IMR-90 (cell line): ENCODE measurements at regions not wholly inside any gene's neighbourhood (a gene's known extent, or its start where the extent isn't known, plus 50 kb on each side); places are given as distances from the start of the nearest gene placed in this dataset.

Source experiments
- ATAC-seq: fragments of 200-7000 bp; cut with Tn5 transposase; 2 replicates; pipeline ENCODE4 v1.9.1; 2020; ENCODE audit warnings: low read depth, mild to moderate bottlenecking, moderate library complexity
- BruUV-seq: library from RNA; stranded (reverse); fragments of 400-500 nt; replicated peaks from 2 replicates; lab custom pipeline; 2021; lab: Mats Ljungman, UMichigan
- CTCF ChIA-PET: fragments of 300-600 bp; formaldehyde crosslinking; extraction: SDS; loops from one replicate; lab custom pipeline; 2021; ENCODE audit warnings: antibody characterized with exemption; lab: Yijun Ruan, JAX
- POLR2A ChIA-PET: fragments of 300-600 bp; sonication (Branson Sonifier 250); formaldehyde crosslinking; loops from one replicate; lab custom pipeline; 2022; ENCODE audit warnings: antibody characterized with exemption; ENCODE audit not compliant: unreplicated experiment; lab: Charles Lee
- DNase-seq: peaks from one replicate; pipeline ENCODE4 v3.0.0; 2013
- H2AFZ ChIP-seq: replicated peaks from 2 replicates; pipeline ENCODE3; 2013; ENCODE audit warnings: low read length, mild to moderate bottlenecking; ENCODE audit not compliant: poor library complexity
- H2AK5ac ChIP-seq: 2 replicates; pipeline ENCODE4 v1.6.1; 2013; ENCODE audit warnings: low read depth, low read length, inconsistent platforms
- H2AK9ac ChIP-seq: replicated peaks from 2 replicates; pipeline ENCODE3; 2013; ENCODE audit warnings: mild to moderate bottlenecking, low read depth, low read length, moderate library complexity; ENCODE audit not compliant: poor library complexity
- H2BK120ac ChIP-seq: 2 replicates; pipeline ENCODE4 v1.6.1; 2013; ENCODE audit warnings: low read depth, low read length, inconsistent platforms
- H2BK15ac ChIP-seq: 3 replicates; pipeline ENCODE4 v1.6.1; 2013; ENCODE audit warnings: low read depth, low read length, inconsistent platforms
- H2BK20ac ChIP-seq: 2 replicates; pipeline ENCODE4 v1.6.1; 2013; ENCODE audit warnings: low read depth, mild to moderate bottlenecking, inconsistent platforms, low read length, moderate library complexity
- H2BK5ac ChIP-seq: 2 replicates; pipeline ENCODE4 v1.6.1; 2013; ENCODE audit warnings: mild to moderate bottlenecking, low read depth, low read length, inconsistent platforms; ENCODE audit not compliant: poor library complexity, severe bottlenecking
- H3K14ac ChIP-seq: replicated peaks from 2 replicates; pipeline ENCODE4 v1.6.1; 2013; ENCODE audit warnings: low read depth, low read length, inconsistent platforms
- H3K18ac ChIP-seq: 2 replicates; pipeline ENCODE4 v1.6.1; 2013; ENCODE audit warnings: low read depth, low read length, control low read depth
- H3K23ac ChIP-seq: 2 replicates; pipeline ENCODE4 v1.6.1; 2013; ENCODE audit warnings: low read depth, low read length, inconsistent platforms
- H3K27ac ChIP-seq: 2 replicates; pipeline ENCODE4 v1.5.1; 2013; ENCODE audit warnings: mild to moderate bottlenecking, control low read depth, low read length; ENCODE audit not compliant: insufficient read depth
- H3K27me3 ChIP-seq: 2 replicates; pipeline ENCODE4 v1.6.1; 2013; ENCODE audit warnings: low read length; ENCODE audit not compliant: control insufficient read depth, insufficient read depth
- H3K36me3 ChIP-seq: 2 replicates; pipeline ENCODE4 v1.6.1; 2013; ENCODE audit warnings: low read length, mixed read lengths; ENCODE audit not compliant: control insufficient read depth, insufficient read depth
- H3K4ac ChIP-seq: 2 replicates; pipeline ENCODE4 v1.6.1; 2013; ENCODE audit warnings: low read depth, low read length, inconsistent platforms
- H3K4me1 ChIP-seq: 2 replicates; pipeline ENCODE4 v1.6.1; 2013; ENCODE audit warnings: low read length, mixed read lengths; ENCODE audit not compliant: control insufficient read depth, insufficient read depth
- H3K4me2 ChIP-seq: 2 replicates; pipeline ENCODE4 v1.6.1; 2013; ENCODE audit warnings: low read depth, mild to moderate bottlenecking, control low read depth, low read length, moderate library complexity
- H3K4me3 ChIP-seq: 2 replicates; pipeline ENCODE4 v1.5.1; 2013; ENCODE audit warnings: low read depth, mild to moderate bottlenecking, control low read depth, low read length, moderate library complexity; ENCODE audit not compliant: insufficient read depth
- H3K56ac ChIP-seq: 2 replicates; pipeline ENCODE4 v1.6.1; 2013; ENCODE audit warnings: low read length, inconsistent platforms; ENCODE audit not compliant: insufficient read depth; ENCODE audit errors: extremely low read depth
- H3K79me1 ChIP-seq, 2 experiments: 2 replicates each; pipeline ENCODE4 v1.6.1; 2013; ENCODE audit warnings: low read length in 2 of 2, inconsistent platforms in 1 of 2, low read depth in 1 of 2
- H3K9ac ChIP-seq: 2 replicates; pipeline ENCODE4 v1.6.1; 2013; ENCODE audit warnings: low read depth, low read length, control low read depth
- H3K9me1 ChIP-seq: 2 replicates; pipeline ENCODE4 v1.6.1; 2013; ENCODE audit warnings: low read length, inconsistent platforms; ENCODE audit not compliant: insufficient read depth
- H3K9me3 ChIP-seq: 2 replicates; pipeline ENCODE4 v1.6.1; 2013; ENCODE audit warnings: low read length; ENCODE audit not compliant: control insufficient read depth, insufficient read depth
- H4K20me1 ChIP-seq: 2 replicates; pipeline ENCODE4 v1.6.1; 2013; ENCODE audit warnings: low read length, inconsistent platforms; ENCODE audit not compliant: insufficient read depth
- H4K5ac ChIP-seq: 2 replicates; pipeline ENCODE4 v1.6.1; 2013; ENCODE audit warnings: mild to moderate bottlenecking, low read depth, low read length, control low read depth
- H4K8ac ChIP-seq, 2 experiments: 2 replicates each; pipeline ENCODE4 v1.6.1; 2013; ENCODE audit warnings: low read depth in 2 of 2, low read length in 2 of 2, control low read depth in 1 of 2, inconsistent platforms in 1 of 2
- H4K91ac ChIP-seq: 2 replicates; pipeline ENCODE4 v1.6.1; 2013; ENCODE audit warnings: low read depth, low read length, inconsistent platforms; ENCODE audit not compliant: insufficient read depth
- CEBPB ChIP-seq: IDR thresholded peaks from 2 replicates; pipeline ENCODE4 v1.6.1; 2012; ENCODE audit warnings: low read depth, low read length, improper control_type of control experiment
- CHD1 ChIP-seq: IDR thresholded peaks from 2 replicates; pipeline ENCODE4 v1.6.1; 2012; ENCODE audit warnings: low read depth, low read length, improper control_type of control experiment
- FOS ChIP-seq: fragments of 150-350 bp; IDR thresholded peaks from 2 replicates; pipeline ENCODE4 v1.6.1; 2016; ENCODE audit warnings: low read depth, low read length
- MXI1 ChIP-seq: IDR thresholded peaks from 2 replicates; pipeline ENCODE4 v1.6.1; 2012; ENCODE audit warnings: low read depth, mild to moderate bottlenecking, low read length, moderate library complexity, borderline replicate concordance
- NFE2L2 ChIP-seq: fragments of 150-350 bp; IDR thresholded peaks from 2 replicates; pipeline ENCODE4 v1.6.1; 2016; ENCODE audit warnings: low read depth, mild to moderate bottlenecking, low read length
- POLR2A ChIP-seq: IDR thresholded peaks from 2 replicates; pipeline ENCODE4 v1.6.1; 2012; ENCODE audit warnings: mild to moderate bottlenecking, low read depth, low read length
- RAD21 ChIP-seq: IDR thresholded peaks from 2 replicates; pipeline ENCODE4 v1.6.1; 2012; ENCODE audit warnings: low read length, improper control_type of control experiment
- RCOR1 ChIP-seq: IDR thresholded peaks from 2 replicates; pipeline ENCODE4 v1.6.1; 2012; ENCODE audit warnings: mild to moderate bottlenecking, low read length, improper control_type of control experiment; ENCODE audit not compliant: insufficient replicate concordance
- RFX5 ChIP-seq: IDR thresholded peaks from 2 replicates; pipeline ENCODE4 v1.8.0; 2012; ENCODE audit warnings: low read depth, mild to moderate bottlenecking, low read length, moderate library complexity
- SMC3 ChIP-seq: fragments of 150-350 bp; IDR thresholded peaks from 2 replicates; pipeline ENCODE4 v1.6.1; 2016; ENCODE audit warnings: low read depth, mild to moderate bottlenecking, antibody characterized with exemption, low read length, moderate library complexity
- WGBS, 2 experiments: methylation state at CpG; one replicate each; pipeline versions ENCODE4 v1.1.5 to v1.1.7; 2013; ENCODE audit warnings: missing lambda C conversion rate in 2 of 2; ENCODE audit not compliant: insufficient read length in 1 of 2; ENCODE audit errors: extremely low coverage in 2 of 2; 5-methylcytosine and 5-hydroxymethylcytosine counted together
- dilution Hi-C: fragments of 300-500 bp; cut with HindIII; formaldehyde crosslinking; loops from one replicate; pipeline ENCODE4 v1.14.3; 2018; ENCODE audit warnings: low sequenced_read_pairs; ENCODE audit not compliant: unreplicated experiment
- in situ Hi-C: fragments of 300-500 bp; cut with MboI; formaldehyde crosslinking; loops from 3 replicates; pipeline ENCODE4 v1.14.3; 2019; ENCODE audit warnings: low sequenced_read_pairs, inconsistent platforms, mixed read lengths
- intact Hi-C: fragments of 100-400 bp; cut with micrococcal nuclease; formaldehyde crosslinking; loops from 2 replicates; pipeline ENCODE4 v1.10.0; 2022
- TF ChIP-seq, protein P1 (sequence below): fragments of 150-350 bp; IDR thresholded peaks from 2 replicates; pipeline ENCODE4 v1.6.1; 2017; ENCODE audit warnings: mild to moderate bottlenecking, antibody characterized with exemption, low read length, low read depth
- TF ChIP-seq, protein P2 (sequence below): fragments of 150-350 bp; IDR thresholded peaks from 2 replicates; pipeline ENCODE4 v1.6.1; 2016; ENCODE audit warnings: low read depth, mild to moderate bottlenecking, low read length, moderate library complexity, borderline replicate concordance
- TF ChIP-seq, protein P3 (sequence below): conservative IDR thresholded peaks from 2 replicates; pipeline ENCODE4 v1.5.1; 2012; ENCODE audit warnings: mild to moderate bottlenecking, low read depth, low read length, improper control_type of control experiment

DNA sequence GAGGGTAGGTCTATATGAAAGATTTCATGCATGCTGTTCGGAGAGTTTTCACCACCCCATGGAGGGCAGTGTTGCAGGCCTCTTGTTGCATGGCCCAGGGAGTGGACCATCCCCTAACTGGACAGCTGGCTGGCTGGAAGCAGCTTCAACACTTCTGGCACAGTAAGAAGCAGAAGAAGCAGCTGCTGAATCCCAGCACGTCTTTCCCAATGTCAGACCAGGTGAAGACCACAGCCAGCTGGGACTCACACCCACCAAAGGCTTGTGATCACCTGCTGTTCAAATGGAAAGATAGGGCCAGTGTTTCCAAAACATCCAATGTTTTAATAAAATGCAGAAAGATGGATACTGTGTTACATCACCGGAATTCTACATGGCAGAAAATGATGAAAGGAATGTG lies 1423.6 kb downstream of the AACS start:
- H3K4ac ChIP-seq: no peak overlapping the region
- in situ Hi-C loops (no loop called here), dilution Hi-C loops (no loop called here), intact Hi-C loops (no loop called here)
- no TSS peak for BruUV-seq
- H3K18ac ChIP-seq: no peak overlapping the region
- whole genome bisulfite sequencing, 2 experiments: no CpG with 5 or more reads among the region's 3 CpGs
- H2BK15ac ChIP-seq: no peak overlapping the region
- H3K23ac ChIP-seq: no peak overlapping the region
- no peak overlapping the region for H4K91ac ChIP-seq
- H2BK5ac ChIP-seq: no peak overlapping the region
- no peak overlapping the region for H2AFZ ChIP-seq
- H3K79me1 ChIP-seq: no peaks in the 10 kb centered on the region
- no peaks in the 10 kb centered on the region for H3K27me3 ChIP-seq
- H3K4me2 ChIP-seq: no peak overlapping the region
- H4K5ac ChIP-seq: no peak overlapping the region
- H4K20me1 ChIP-seq: no peaks in the 10 kb centered on the region
- H3K56ac ChIP-seq: no peak overlapping the region
- H2BK20ac ChIP-seq: no peak overlapping the region
- H3K4me3 ChIP-seq: no peak overlapping the region
- ATAC-seq (no peak), DNase-seq (no peak)
- no peak overlapping the region for H2AK9ac ChIP-seq
- ChIA-PET CTCF (no interaction called here), POLR2A (no interaction called here)
- H3K4me1 ChIP-seq: no peaks in the 10 kb centered on the region
- no peak overlapping the region for H3K14ac ChIP-seq
- TF ChIP-seq FOS (no peak), RFX5 (no peak), SMC3 (no peak), MXI1 (no peak), NFE2L2 (no peak), POLR2A (no peak), CEBPB (no peak), RAD21 (no peak), RCOR1 (no peak), CHD1 (no peak)
- TF ChIP-seq, protein P1, sequence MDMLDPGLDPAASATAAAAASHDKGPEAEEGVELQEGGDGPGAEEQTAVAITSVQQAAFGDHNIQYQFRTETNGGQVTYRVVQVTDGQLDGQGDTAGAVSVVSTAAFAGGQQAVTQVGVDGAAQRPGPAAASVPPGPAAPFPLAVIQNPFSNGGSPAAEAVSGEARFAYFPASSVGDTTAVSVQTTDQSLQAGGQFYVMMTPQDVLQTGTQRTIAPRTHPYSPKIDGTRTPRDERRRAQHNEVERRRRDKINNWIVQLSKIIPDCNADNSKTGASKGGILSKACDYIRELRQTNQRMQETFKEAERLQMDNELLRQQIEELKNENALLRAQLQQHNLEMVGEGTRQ: no peak
- TF ChIP-seq, protein P2, sequence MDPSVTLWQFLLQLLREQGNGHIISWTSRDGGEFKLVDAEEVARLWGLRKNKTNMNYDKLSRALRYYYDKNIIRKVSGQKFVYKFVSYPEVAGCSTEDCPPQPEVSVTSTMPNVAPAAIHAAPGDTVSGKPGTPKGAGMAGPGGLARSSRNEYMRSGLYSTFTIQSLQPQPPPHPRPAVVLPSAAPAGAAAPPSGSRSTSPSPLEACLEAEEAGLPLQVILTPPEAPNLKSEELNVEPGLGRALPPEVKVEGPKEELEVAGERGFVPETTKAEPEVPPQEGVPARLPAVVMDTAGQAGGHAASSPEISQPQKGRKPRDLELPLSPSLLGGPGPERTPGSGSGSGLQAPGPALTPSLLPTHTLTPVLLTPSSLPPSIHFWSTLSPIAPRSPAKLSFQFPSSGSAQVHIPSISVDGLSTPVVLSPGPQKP: no peak
- TF ChIP-seq, protein P3, sequence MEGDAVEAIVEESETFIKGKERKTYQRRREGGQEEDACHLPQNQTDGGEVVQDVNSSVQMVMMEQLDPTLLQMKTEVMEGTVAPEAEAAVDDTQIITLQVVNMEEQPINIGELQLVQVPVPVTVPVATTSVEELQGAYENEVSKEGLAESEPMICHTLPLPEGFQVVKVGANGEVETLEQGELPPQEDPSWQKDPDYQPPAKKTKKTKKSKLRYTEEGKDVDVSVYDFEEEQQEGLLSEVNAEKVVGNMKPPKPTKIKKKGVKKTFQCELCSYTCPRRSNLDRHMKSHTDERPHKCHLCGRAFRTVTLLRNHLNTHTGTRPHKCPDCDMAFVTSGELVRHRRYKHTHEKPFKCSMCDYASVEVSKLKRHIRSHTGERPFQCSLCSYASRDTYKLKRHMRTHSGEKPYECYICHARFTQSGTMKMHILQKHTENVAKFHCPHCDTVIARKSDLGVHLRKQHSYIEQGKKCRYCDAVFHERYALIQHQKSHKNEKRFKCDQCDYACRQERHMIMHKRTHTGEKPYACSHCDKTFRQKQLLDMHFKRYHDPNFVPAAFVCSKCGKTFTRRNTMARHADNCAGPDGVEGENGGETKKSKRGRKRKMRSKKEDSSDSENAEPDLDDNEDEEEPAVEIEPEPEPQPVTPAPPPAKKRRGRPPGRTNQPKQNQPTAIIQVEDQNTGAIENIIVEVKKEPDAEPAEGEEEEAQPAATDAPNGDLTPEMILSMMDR: no peak
- no peak overlapping the region for H4K8ac ChIP-seq
- no peak overlapping the region for H3K9ac ChIP-seq
- no peak overlapping the region for H2BK120ac ChIP-seq
- H2AK5ac ChIP-seq: no peak overlapping the region
- H3K9me3 ChIP-seq: peaks cover 20% of the 10 kb centered on the region
- H3K9me1 ChIP-seq: no peaks in the 10 kb centered on the region
- H3K27ac ChIP-seq: no peak overlapping the region
- H3K36me3 ChIP-seq: no peaks in the 10 kb centered on the region
